RPMI8226 (cell line): ENCODE measurements at regions not wholly inside any gene's neighbourhood (a gene's known extent, or its start where the extent isn't known, plus 50 kb on each side); places are given as distances from the start of the nearest gene placed in this dataset.
"Not testable (repeated sequence)": the region's sequence is repeated elsewhere in the genome, so short reads cannot be mapped to it uniquely, and the experiment has no call there.

Experiments used
- DNase-seq: peaks from one replicate; pipeline ENCODE4 v3.0.0-alpha.2; 2015

- DNase-seq = peak; percentile 1
Observed at GRCh38 chrY:11769937-11770336, 931.1 kb upstream of the USP9Y start.

GRCh38 chrY:11779743-11780142 is 921.3 kb upstream of the USP9Y start:
- not testable (repeated sequence) for DNase-seq

- DNase-seq = not testable (repeated sequence)
Observed at GRCh38 chrY:11789057-11789456, 912.0 kb upstream of the USP9Y start.

- not testable (repeated sequence) for DNase-seq
Observed at GRCh38 chrY:11823752-11824151, 877.3 kb upstream of the USP9Y start.

GRCh38 chrY:11834197-11834596 is 866.8 kb upstream of the USP9Y start:
- peak; percentile 2 for DNase-seq
